IMR-90 (cell line): ENCODE measurements at regions not wholly inside any gene's neighbourhood (a gene's known extent, or its start where the extent isn't known, plus 50 kb on each side); places are given as distances from the start of the nearest gene placed in this dataset.

Experiments
- ATAC-seq: fragments of 200-7000 bp; cut with Tn5 transposase; 2 replicates; pipeline ENCODE4 v1.9.1; 2020; ENCODE audit warnings: low read depth, mild to moderate bottlenecking, moderate library complexity
- BruUV-seq: library from RNA; stranded (reverse); fragments of 400-500 nt; replicated peaks from 2 replicates; lab custom pipeline; 2021; lab: Mats Ljungman, UMichigan
- CTCF ChIA-PET: fragments of 300-600 bp; formaldehyde crosslinking; extraction: SDS; loops from one replicate; lab custom pipeline; 2021; ENCODE audit warnings: antibody characterized with exemption; lab: Yijun Ruan, JAX
- POLR2A ChIA-PET: fragments of 300-600 bp; sonication (Branson Sonifier 250); formaldehyde crosslinking; loops from one replicate; lab custom pipeline; 2022; ENCODE audit warnings: antibody characterized with exemption; ENCODE audit not compliant: unreplicated experiment; lab: Charles Lee
- DNase-seq: peaks from one replicate; pipeline ENCODE4 v3.0.0; 2013
- H2AFZ ChIP-seq: replicated peaks from 2 replicates; pipeline ENCODE3; 2013; ENCODE audit warnings: low read length, mild to moderate bottlenecking; ENCODE audit not compliant: poor library complexity
- H2AK5ac ChIP-seq: 2 replicates; pipeline ENCODE4 v1.6.1; 2013; ENCODE audit warnings: low read depth, low read length, inconsistent platforms
- H2AK9ac ChIP-seq: replicated peaks from 2 replicates; pipeline ENCODE3; 2013; ENCODE audit warnings: mild to moderate bottlenecking, low read depth, low read length, moderate library complexity; ENCODE audit not compliant: poor library complexity
- H2BK120ac ChIP-seq: 2 replicates; pipeline ENCODE4 v1.6.1; 2013; ENCODE audit warnings: low read depth, low read length, inconsistent platforms
- H2BK15ac ChIP-seq: 3 replicates; pipeline ENCODE4 v1.6.1; 2013; ENCODE audit warnings: low read depth, low read length, inconsistent platforms
- H2BK20ac ChIP-seq: 2 replicates; pipeline ENCODE4 v1.6.1; 2013; ENCODE audit warnings: low read depth, mild to moderate bottlenecking, inconsistent platforms, low read length, moderate library complexity
- H2BK5ac ChIP-seq: 2 replicates; pipeline ENCODE4 v1.6.1; 2013; ENCODE audit warnings: mild to moderate bottlenecking, low read depth, low read length, inconsistent platforms; ENCODE audit not compliant: poor library complexity, severe bottlenecking
- H3K14ac ChIP-seq: replicated peaks from 2 replicates; pipeline ENCODE4 v1.6.1; 2013; ENCODE audit warnings: low read depth, low read length, inconsistent platforms
- H3K18ac ChIP-seq: 2 replicates; pipeline ENCODE4 v1.6.1; 2013; ENCODE audit warnings: low read depth, low read length, control low read depth
- H3K23ac ChIP-seq: 2 replicates; pipeline ENCODE4 v1.6.1; 2013; ENCODE audit warnings: low read depth, low read length, inconsistent platforms
- H3K27ac ChIP-seq: 2 replicates; pipeline ENCODE4 v1.5.1; 2013; ENCODE audit warnings: mild to moderate bottlenecking, control low read depth, low read length; ENCODE audit not compliant: insufficient read depth
- H3K27me3 ChIP-seq: 2 replicates; pipeline ENCODE4 v1.6.1; 2013; ENCODE audit warnings: low read length; ENCODE audit not compliant: control insufficient read depth, insufficient read depth
- H3K36me3 ChIP-seq: 2 replicates; pipeline ENCODE4 v1.6.1; 2013; ENCODE audit warnings: low read length, mixed read lengths; ENCODE audit not compliant: control insufficient read depth, insufficient read depth
- H3K4ac ChIP-seq: 2 replicates; pipeline ENCODE4 v1.6.1; 2013; ENCODE audit warnings: low read depth, low read length, inconsistent platforms
- H3K4me1 ChIP-seq: 2 replicates; pipeline ENCODE4 v1.6.1; 2013; ENCODE audit warnings: low read length, mixed read lengths; ENCODE audit not compliant: control insufficient read depth, insufficient read depth
- H3K4me2 ChIP-seq: 2 replicates; pipeline ENCODE4 v1.6.1; 2013; ENCODE audit warnings: low read depth, mild to moderate bottlenecking, control low read depth, low read length, moderate library complexity
- H3K4me3 ChIP-seq: 2 replicates; pipeline ENCODE4 v1.5.1; 2013; ENCODE audit warnings: low read depth, mild to moderate bottlenecking, control low read depth, low read length, moderate library complexity; ENCODE audit not compliant: insufficient read depth
- H3K56ac ChIP-seq: 2 replicates; pipeline ENCODE4 v1.6.1; 2013; ENCODE audit warnings: low read length, inconsistent platforms; ENCODE audit not compliant: insufficient read depth; ENCODE audit errors: extremely low read depth
- H3K79me1 ChIP-seq, 2 experiments: 2 replicates each; pipeline ENCODE4 v1.6.1; 2013; ENCODE audit warnings: low read length in 2 of 2, inconsistent platforms in 1 of 2, low read depth in 1 of 2
- H3K9ac ChIP-seq: 2 replicates; pipeline ENCODE4 v1.6.1; 2013; ENCODE audit warnings: low read depth, low read length, control low read depth
- H3K9me1 ChIP-seq: 2 replicates; pipeline ENCODE4 v1.6.1; 2013; ENCODE audit warnings: low read length, inconsistent platforms; ENCODE audit not compliant: insufficient read depth
- H3K9me3 ChIP-seq: 2 replicates; pipeline ENCODE4 v1.6.1; 2013; ENCODE audit warnings: low read length; ENCODE audit not compliant: control insufficient read depth, insufficient read depth
- H4K20me1 ChIP-seq: 2 replicates; pipeline ENCODE4 v1.6.1; 2013; ENCODE audit warnings: low read length, inconsistent platforms; ENCODE audit not compliant: insufficient read depth
- H4K5ac ChIP-seq: 2 replicates; pipeline ENCODE4 v1.6.1; 2013; ENCODE audit warnings: mild to moderate bottlenecking, low read depth, low read length, control low read depth
- H4K8ac ChIP-seq, 2 experiments: 2 replicates each; pipeline ENCODE4 v1.6.1; 2013; ENCODE audit warnings: low read depth in 2 of 2, low read length in 2 of 2, control low read depth in 1 of 2, inconsistent platforms in 1 of 2
- H4K91ac ChIP-seq: 2 replicates; pipeline ENCODE4 v1.6.1; 2013; ENCODE audit warnings: low read depth, low read length, inconsistent platforms; ENCODE audit not compliant: insufficient read depth
- BHLHE40 ChIP-seq: fragments of 150-350 bp; IDR thresholded peaks from 2 replicates; pipeline ENCODE4 v1.6.1; 2016; ENCODE audit warnings: mild to moderate bottlenecking, low read depth, low read length
- CEBPB ChIP-seq: IDR thresholded peaks from 2 replicates; pipeline ENCODE4 v1.6.1; 2012; ENCODE audit warnings: low read depth, low read length, improper control_type of control experiment
- CHD1 ChIP-seq: IDR thresholded peaks from 2 replicates; pipeline ENCODE4 v1.6.1; 2012; ENCODE audit warnings: low read depth, low read length, improper control_type of control experiment
- FOS ChIP-seq: fragments of 150-350 bp; IDR thresholded peaks from 2 replicates; pipeline ENCODE4 v1.6.1; 2016; ENCODE audit warnings: low read depth, low read length
- MAFK ChIP-seq: IDR thresholded peaks from 2 replicates; pipeline ENCODE4 v1.6.1; 2012; ENCODE audit warnings: low read depth, low read length, improper control_type of control experiment
- MAZ ChIP-seq: IDR thresholded peaks from 2 replicates; pipeline ENCODE4 v1.6.1; 2012; ENCODE audit warnings: low read depth, mild to moderate bottlenecking, low read length, improper control_type of control experiment, moderate library complexity, borderline replicate concordance
- MXI1 ChIP-seq: IDR thresholded peaks from 2 replicates; pipeline ENCODE4 v1.6.1; 2012; ENCODE audit warnings: low read depth, mild to moderate bottlenecking, low read length, moderate library complexity, borderline replicate concordance
- POLR2A ChIP-seq: IDR thresholded peaks from 2 replicates; pipeline ENCODE4 v1.6.1; 2012; ENCODE audit warnings: mild to moderate bottlenecking, low read depth, low read length
- RAD21 ChIP-seq: IDR thresholded peaks from 2 replicates; pipeline ENCODE4 v1.6.1; 2012; ENCODE audit warnings: low read length, improper control_type of control experiment
- RCOR1 ChIP-seq: IDR thresholded peaks from 2 replicates; pipeline ENCODE4 v1.6.1; 2012; ENCODE audit warnings: mild to moderate bottlenecking, low read length, improper control_type of control experiment; ENCODE audit not compliant: insufficient replicate concordance
- RFX5 ChIP-seq: IDR thresholded peaks from 2 replicates; pipeline ENCODE4 v1.8.0; 2012; ENCODE audit warnings: low read depth, mild to moderate bottlenecking, low read length, moderate library complexity
- WGBS, 2 experiments: methylation state at CpG; one replicate each; pipeline versions ENCODE4 v1.1.5 to v1.1.7; 2013; ENCODE audit warnings: missing lambda C conversion rate in 2 of 2; ENCODE audit not compliant: insufficient read length in 1 of 2; ENCODE audit errors: extremely low coverage in 2 of 2; 5-methylcytosine and 5-hydroxymethylcytosine counted together
- dilution Hi-C: fragments of 300-500 bp; cut with HindIII; formaldehyde crosslinking; loops from one replicate; pipeline ENCODE4 v1.14.3; 2018; ENCODE audit warnings: low sequenced_read_pairs; ENCODE audit not compliant: unreplicated experiment
- in situ Hi-C: fragments of 300-500 bp; cut with MboI; formaldehyde crosslinking; loops from 3 replicates; pipeline ENCODE4 v1.14.3; 2019; ENCODE audit warnings: low sequenced_read_pairs, inconsistent platforms, mixed read lengths
- intact Hi-C: fragments of 100-400 bp; cut with micrococcal nuclease; formaldehyde crosslinking; loops from 2 replicates; pipeline ENCODE4 v1.10.0; 2022
- TF ChIP-seq, protein P1 (sequence below): fragments of 150-350 bp; IDR thresholded peaks from 2 replicates; pipeline ENCODE4 v1.6.1; 2017; ENCODE audit warnings: mild to moderate bottlenecking, antibody characterized with exemption, low read length, low read depth
- TF ChIP-seq, protein P2 (sequence below): conservative IDR thresholded peaks from 2 replicates; pipeline ENCODE4 v1.5.1; 2012; ENCODE audit warnings: mild to moderate bottlenecking, low read depth, low read length, improper control_type of control experiment
- TF ChIP-seq, protein P3 (sequence below): fragments of 150-350 bp; IDR thresholded peaks from 2 replicates; pipeline ENCODE4 v1.6.1; 2016; ENCODE audit warnings: low read depth, mild to moderate bottlenecking, low read length, moderate library complexity, borderline replicate concordance

GRCh38 chrX:137198040-137198439 lies 164.2 kb upstream of the GPR101 start:
- in situ Hi-C loops, result loop anchor here (10.0 kb wide), 1 partner anchor 243 kb away; no protein-coding TSS in a partner anchor
- no peak overlapping the region for H2AFZ ChIP-seq
- no TSS peak for BruUV-seq

More at GRCh38 chrX:137198040-137198439, 164.2 kb upstream of the GPR101 start:
- no peak overlapping the region for H3K9ac ChIP-seq
- H2AK9ac ChIP-seq, result no peak overlapping the region
- no peak overlapping the region for H2AK5ac ChIP-seq
- H3K9me3 ChIP-seq, result no peaks in the 10 kb centered on the region
- peaks cover 1% of the 10 kb centered on the region; the same call in 1 of the 2 replicates for H3K27me3 ChIP-seq
- H2BK15ac ChIP-seq, result no peak overlapping the region
- no peaks in the 10 kb centered on the region for H3K9me1 ChIP-seq
- POLR2A ChIA-PET, result no interaction called here
- no peak overlapping the region for H3K4me3 ChIP-seq
- no peak overlapping the region for H3K4me2 ChIP-seq
- no peak for DNase-seq
- no peak overlapping the region for H2BK5ac ChIP-seq
- WGBS, 2 experiments, result no CpG with 5 or more reads among the region's 4 CpGs
- H4K91ac ChIP-seq, result no peak overlapping the region
- H3K18ac ChIP-seq, result no peak overlapping the region
- H3K4ac ChIP-seq, result no peak overlapping the region
- ATAC-seq, result no peak
- H4K20me1 ChIP-seq, result no peaks in the 10 kb centered on the region
- H3K4me1 ChIP-seq, result no peaks in the 10 kb centered on the region
- H3K23ac ChIP-seq, result no peak overlapping the region
- no peak overlapping the region for H3K27ac ChIP-seq
- no peak overlapping the region for H4K8ac ChIP-seq
- no peaks in the 10 kb centered on the region for H3K79me1 ChIP-seq
- CTCF ChIA-PET, result no interaction called here
- H4K5ac ChIP-seq, result no peak overlapping the region
- TF ChIP-seq FOS (no peak), MAFK (no peak), CEBPB (no peak), RCOR1 (no peak), CHD1 (no peak), BHLHE40 (no peak), RAD21 (no peak), RFX5 (no peak), MAZ (no peak), MXI1 (no peak), POLR2A (no peak)
- TF ChIP-seq, protein P1, sequence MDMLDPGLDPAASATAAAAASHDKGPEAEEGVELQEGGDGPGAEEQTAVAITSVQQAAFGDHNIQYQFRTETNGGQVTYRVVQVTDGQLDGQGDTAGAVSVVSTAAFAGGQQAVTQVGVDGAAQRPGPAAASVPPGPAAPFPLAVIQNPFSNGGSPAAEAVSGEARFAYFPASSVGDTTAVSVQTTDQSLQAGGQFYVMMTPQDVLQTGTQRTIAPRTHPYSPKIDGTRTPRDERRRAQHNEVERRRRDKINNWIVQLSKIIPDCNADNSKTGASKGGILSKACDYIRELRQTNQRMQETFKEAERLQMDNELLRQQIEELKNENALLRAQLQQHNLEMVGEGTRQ, result no peak
- TF ChIP-seq, protein P2, sequence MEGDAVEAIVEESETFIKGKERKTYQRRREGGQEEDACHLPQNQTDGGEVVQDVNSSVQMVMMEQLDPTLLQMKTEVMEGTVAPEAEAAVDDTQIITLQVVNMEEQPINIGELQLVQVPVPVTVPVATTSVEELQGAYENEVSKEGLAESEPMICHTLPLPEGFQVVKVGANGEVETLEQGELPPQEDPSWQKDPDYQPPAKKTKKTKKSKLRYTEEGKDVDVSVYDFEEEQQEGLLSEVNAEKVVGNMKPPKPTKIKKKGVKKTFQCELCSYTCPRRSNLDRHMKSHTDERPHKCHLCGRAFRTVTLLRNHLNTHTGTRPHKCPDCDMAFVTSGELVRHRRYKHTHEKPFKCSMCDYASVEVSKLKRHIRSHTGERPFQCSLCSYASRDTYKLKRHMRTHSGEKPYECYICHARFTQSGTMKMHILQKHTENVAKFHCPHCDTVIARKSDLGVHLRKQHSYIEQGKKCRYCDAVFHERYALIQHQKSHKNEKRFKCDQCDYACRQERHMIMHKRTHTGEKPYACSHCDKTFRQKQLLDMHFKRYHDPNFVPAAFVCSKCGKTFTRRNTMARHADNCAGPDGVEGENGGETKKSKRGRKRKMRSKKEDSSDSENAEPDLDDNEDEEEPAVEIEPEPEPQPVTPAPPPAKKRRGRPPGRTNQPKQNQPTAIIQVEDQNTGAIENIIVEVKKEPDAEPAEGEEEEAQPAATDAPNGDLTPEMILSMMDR, result no peak
- TF ChIP-seq, protein P3, sequence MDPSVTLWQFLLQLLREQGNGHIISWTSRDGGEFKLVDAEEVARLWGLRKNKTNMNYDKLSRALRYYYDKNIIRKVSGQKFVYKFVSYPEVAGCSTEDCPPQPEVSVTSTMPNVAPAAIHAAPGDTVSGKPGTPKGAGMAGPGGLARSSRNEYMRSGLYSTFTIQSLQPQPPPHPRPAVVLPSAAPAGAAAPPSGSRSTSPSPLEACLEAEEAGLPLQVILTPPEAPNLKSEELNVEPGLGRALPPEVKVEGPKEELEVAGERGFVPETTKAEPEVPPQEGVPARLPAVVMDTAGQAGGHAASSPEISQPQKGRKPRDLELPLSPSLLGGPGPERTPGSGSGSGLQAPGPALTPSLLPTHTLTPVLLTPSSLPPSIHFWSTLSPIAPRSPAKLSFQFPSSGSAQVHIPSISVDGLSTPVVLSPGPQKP, result no peak
- dilution Hi-C loops (no loop called here), intact Hi-C loops (loop anchor here (10.0 kb wide), 1 partner anchor 1173 kb away; no protein-coding TSS in a partner anchor)
- no peak overlapping the region for H3K14ac ChIP-seq
- no peak overlapping the region for H2BK20ac ChIP-seq
- H3K36me3 ChIP-seq, result no peaks in the 10 kb centered on the region
- no peak overlapping the region for H3K56ac ChIP-seq
- H2BK120ac ChIP-seq, result no peak overlapping the region
